Esophagus (tissue), 2 donors: ENCODE measurements at regions not wholly inside any gene's neighbourhood (a gene's known extent, or its start where the extent isn't known, plus 50 kb on each side); places are given as distances from the start of the nearest gene placed in this dataset.

ENCODE experiments used
- H3K27ac ChIP-seq, 2 donors: one replicate each; pipeline ENCODE4 v1.5.1; 2013; ENCODE audit warnings: low read depth in 2 of 2, mild to moderate bottlenecking in 2 of 2, inconsistent platforms in 1 of 2, low read length in 1 of 2, moderate library complexity in 1 of 2
- H3K27me3 ChIP-seq, 2 donors: one replicate each; pipeline ENCODE4 v1.6.1; 2013; ENCODE audit warnings: low read length in 2 of 2, control low read depth in 1 of 2, mild to moderate bottlenecking in 1 of 2; ENCODE audit not compliant: insufficient read depth in 2 of 2, control insufficient read depth in 1 of 2
- H3K36me3 ChIP-seq, 2 donors: one replicate each; pipeline ENCODE4 v1.6.1; 2013; ENCODE audit warnings: low read length in 1 of 2; ENCODE audit not compliant: control insufficient read depth in 2 of 2, insufficient read depth in 2 of 2
- H3K4me1 ChIP-seq, 2 donors: one replicate each; pipeline ENCODE4 v1.6.1; 2013; ENCODE audit warnings: low read length in 1 of 2; ENCODE audit not compliant: control insufficient read depth in 2 of 2, insufficient read depth in 2 of 2
- H3K4me3 ChIP-seq, 2 donors: one replicate each; pipeline ENCODE4 v1.5.1; 2013; ENCODE audit warnings: low read length in 2 of 2, mild to moderate bottlenecking in 2 of 2, low read depth in 1 of 2, moderate library complexity in 1 of 2
- H3K9me3 ChIP-seq, 2 donors: one replicate each; pipeline ENCODE4 v1.6.1; 2013; ENCODE audit warnings: mild to moderate bottlenecking in 2 of 2, low read depth in 1 of 2, low read length in 1 of 2, moderate library complexity in 1 of 2; ENCODE audit not compliant: control insufficient read depth in 2 of 2, insufficient read depth in 1 of 2
- WGBS, 2 donors: extraction: QIAGEN DNeasy Blood & Tissue Kit; methylation state at CpG; one replicate each; pipeline ENCODE4 v1.1.7; 2013; 5-methylcytosine and 5-hydroxymethylcytosine counted together
- donor health status: healthy with polysubstance abuse.
- donor health status: Bipolar disorder and iron deficiency.

GRCh38 chr9:79884546-79884945 is 312.8 kb downstream of the TLE4 start:
- no peaks in the 10 kb centered on the region for H3K9me3 ChIP-seq
- H3K27me3 ChIP-seq: no peaks in the 10 kb centered on the region
- no peak overlapping the region for H3K27ac ChIP-seq
- no peaks in the 10 kb centered on the region for H3K4me1 ChIP-seq
- H3K4me3 ChIP-seq: no peak overlapping the region
- 63 to 75% methylated on average over 4 of the region's 4 CpGs for WGBS, 2 donors
- H3K36me3 ChIP-seq: no peaks in the 10 kb centered on the region

GRCh38 chr9:79883073-79883645 is 311.4 kb downstream of the TLE4 start:
- no peaks in the 10 kb centered on the region for H3K4me1 ChIP-seq
- no peak overlapping the region for H3K4me3 ChIP-seq
- WGBS, 2 donors: 75 to 82% methylated on average over 3 of the region's 3 CpGs
- H3K27me3 ChIP-seq: no peaks in the 10 kb centered on the region
- no peaks in the 10 kb centered on the region for H3K36me3 ChIP-seq
- no peaks in the 10 kb centered on the region for H3K9me3 ChIP-seq
- H3K27ac ChIP-seq: no peak overlapping the region

GRCh38 chr9:79880626-79881025 is 308.9 kb downstream of the TLE4 start:
- Histone ChIP-seq H3K9me3 (no peaks in the 10 kb centered on the region), H3K27ac (no peak overlapping the region), H3K4me1 (no peaks in the 10 kb centered on the region), H3K36me3 (no peaks in the 10 kb centered on the region), H3K4me3 (no peak overlapping the region), H3K27me3 (no peaks in the 10 kb centered on the region)

- H3K9me3 ChIP-seq: no peaks in the 10 kb centered on the region
- peaks cover 0 to 2% of the 10 kb centered on the region in 2 donors for H3K27me3 ChIP-seq
- no peak overlapping the region for H3K4me3 ChIP-seq
- no peaks in the 10 kb centered on the region for H3K36me3 ChIP-seq
- WGBS, 2 donors: 74 to 75% methylated on average over 3 of the region's 3 CpGs
- H3K4me1 ChIP-seq: no peaks in the 10 kb centered on the region
- no peak overlapping the region for H3K27ac ChIP-seq
Measured at GRCh38 chr9:79877943-79878602, 306.3 kb downstream of the TLE4 start.

- no peaks in the 10 kb centered on the region for H3K27me3 ChIP-seq
- no peaks in the 10 kb centered on the region for H3K4me1 ChIP-seq
- H3K4me3 ChIP-seq: no peak overlapping the region
- 86 to 93% methylated on average over 2 of the region's 2 CpGs for WGBS, 2 donors
- H3K27ac ChIP-seq: no peak overlapping the region
- H3K36me3 ChIP-seq: no peaks in the 10 kb centered on the region
- no peaks in the 10 kb centered on the region for H3K9me3 ChIP-seq
Measured at GRCh38 chr9:79868567-79869189, 296.9 kb downstream of the TLE4 start.

DNA sequence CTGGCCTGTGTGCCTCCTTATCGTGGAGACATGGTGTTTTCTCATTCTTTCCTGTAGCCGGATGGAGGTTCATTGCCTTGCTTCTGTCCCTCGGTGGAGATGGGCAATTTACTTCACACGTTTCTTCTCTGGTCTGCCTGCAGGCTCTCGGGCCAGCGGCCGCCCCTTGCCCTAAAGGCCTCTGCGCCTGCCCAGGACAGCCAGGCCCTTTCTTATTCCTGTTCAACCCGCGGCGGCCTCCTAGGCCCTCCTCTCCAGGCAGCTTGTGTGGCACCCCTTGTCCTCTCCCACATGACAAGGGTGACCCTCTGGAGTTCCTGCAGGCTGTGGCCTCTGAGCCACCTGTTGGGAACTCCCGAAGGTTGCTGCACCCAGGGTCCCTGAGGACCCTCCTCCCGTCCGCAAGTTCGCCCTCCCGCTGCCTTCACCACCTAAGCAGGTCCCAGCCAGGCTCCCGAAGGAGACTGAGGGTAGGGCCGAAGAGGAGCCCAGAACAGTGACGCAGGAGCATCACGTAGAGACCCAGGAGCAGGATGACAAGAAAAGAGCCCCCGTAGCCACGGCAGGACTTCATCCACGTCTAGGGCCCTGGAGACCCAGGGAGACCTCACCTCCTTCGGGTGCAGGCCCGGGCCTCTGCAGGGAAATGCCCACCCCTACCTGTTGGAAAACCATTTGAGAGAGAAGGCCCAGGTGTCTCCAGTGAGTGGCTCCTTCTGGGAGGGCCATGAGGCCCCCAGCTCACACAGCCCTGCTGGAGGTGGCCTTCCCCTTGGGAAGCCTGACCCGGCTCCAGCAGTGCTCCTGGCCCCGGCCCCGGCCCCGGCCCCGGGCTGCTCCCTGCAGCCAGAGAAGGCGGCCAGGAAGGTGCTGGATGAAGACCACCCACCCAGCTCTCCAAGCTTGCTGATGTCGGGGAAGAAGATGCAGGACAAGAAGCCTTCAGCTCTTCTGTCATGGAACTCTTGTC is 291.4 kb downstream of the TLE4 start:
- no peaks in the 10 kb centered on the region for H3K27me3 ChIP-seq
- H3K4me1 ChIP-seq: no peaks in the 10 kb centered on the region
- H3K27ac ChIP-seq: no peak overlapping the region
- H3K4me3 ChIP-seq: no peak overlapping the region
- no peaks in the 10 kb centered on the region for H3K36me3 ChIP-seq
- H3K9me3 ChIP-seq: no peaks in the 10 kb centered on the region
- 95 to 96% methylated on average over 32 of the region's 32 CpGs for WGBS, 2 donors

- H3K4me1 ChIP-seq: no peaks in the 10 kb centered on the region
- 88 to 89% methylated on average over 3 of the region's 3 CpGs for WGBS, 2 donors
- H3K4me3 ChIP-seq: no peak overlapping the region
- H3K36me3 ChIP-seq: no peaks in the 10 kb centered on the region
- H3K27ac ChIP-seq: no peak overlapping the region
- no peaks in the 10 kb centered on the region for H3K27me3 ChIP-seq
- no peaks in the 10 kb centered on the region for H3K9me3 ChIP-seq
Measured at GRCh38 chr9:79858508-79858907, 286.7 kb downstream of the TLE4 start.

DNA sequence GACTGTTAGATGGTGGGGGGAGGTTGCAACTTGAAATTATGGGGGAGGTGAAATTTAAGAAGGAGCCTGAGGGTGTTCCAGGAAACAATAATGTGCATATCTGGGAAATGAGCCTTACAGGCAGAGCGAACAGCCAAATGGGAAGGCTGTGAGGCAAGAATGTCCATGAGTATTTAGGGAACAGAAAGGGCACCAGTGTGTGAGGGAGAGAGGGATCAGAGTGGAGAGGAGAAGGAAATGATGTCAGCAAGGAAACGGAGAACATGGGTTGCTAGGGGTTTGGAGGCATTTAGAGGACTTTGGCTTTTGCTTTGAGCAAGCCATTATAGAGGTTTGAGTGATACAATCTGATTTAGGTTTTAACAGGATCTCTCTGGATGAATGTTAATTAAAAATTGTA is 285.4 kb downstream of the TLE4 start:
- H3K36me3 ChIP-seq: no peaks in the 10 kb centered on the region
- H3K9me3 ChIP-seq: no peaks in the 10 kb centered on the region
- no peak overlapping the region for H3K4me3 ChIP-seq
- 80 to 81% methylated on average over 2 of the region's 2 CpGs for WGBS, 2 donors
- no peaks in the 10 kb centered on the region for H3K27me3 ChIP-seq
- no peaks in the 10 kb centered on the region for H3K4me1 ChIP-seq
- no peak overlapping the region for H3K27ac ChIP-seq

DNA sequence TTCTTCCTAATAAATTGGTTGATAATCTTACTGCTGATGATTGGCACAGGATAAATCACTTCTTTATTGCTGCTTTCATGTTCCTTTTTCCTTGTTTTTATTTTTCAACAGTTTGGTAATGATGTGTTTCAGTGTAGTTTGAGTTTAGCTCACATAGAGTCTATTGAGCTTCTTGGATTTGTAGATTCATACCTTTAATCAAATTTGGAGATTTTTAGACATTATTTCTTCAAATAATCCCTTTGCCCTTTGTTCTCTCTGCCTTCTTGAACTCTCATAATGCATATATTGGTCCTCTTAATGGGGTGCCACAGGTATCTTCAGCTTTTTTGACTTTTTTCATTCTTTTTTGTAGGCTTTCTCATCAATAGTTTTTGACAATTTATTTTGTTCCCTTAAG is 275.3 kb downstream of the TLE4 start:
- Histone ChIP-seq H3K36me3 (no peaks in the 10 kb centered on the region), H3K27me3 (no peaks in the 10 kb centered on the region), H3K4me1 (no peaks in the 10 kb centered on the region), H3K27ac (no peak overlapping the region), H3K4me3 (no peak overlapping the region), H3K9me3 (no peaks in the 10 kb centered on the region)
